ENCODE measurements at regions not wholly inside any gene's neighbourhood (a gene's known extent, or its start where the extent isn't known, plus 50 kb on each side); places are given as distances from the start of the nearest gene placed in this dataset.
A peak's percentile ranks its signal among the peaks of the same experiment; 100 is the strongest.

DNA sequence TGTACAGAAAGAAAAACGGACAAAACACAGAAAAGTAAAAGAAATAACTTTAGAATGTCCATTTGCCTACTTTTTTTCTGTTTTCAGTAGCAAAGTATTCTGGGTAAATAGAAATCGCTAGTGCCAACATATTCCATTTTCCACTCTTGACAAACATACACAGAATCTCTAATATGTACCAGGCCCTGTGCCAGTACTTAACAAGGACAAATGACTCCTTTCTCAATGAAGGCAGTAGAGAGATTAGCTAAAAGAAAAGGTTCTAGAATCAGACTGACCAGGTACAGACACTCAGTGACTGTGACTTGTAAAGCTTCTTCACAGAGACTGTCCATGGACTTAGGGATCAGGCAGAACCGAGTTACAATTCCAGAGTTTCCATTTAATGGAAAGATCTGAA is 165.8 kb upstream of the STAC start:
- intact Hi-C loops (cut with DNase I) = no loop called here
- H3K9me3 ChIP-seq = no peaks in the 10 kb centered on the region
- peak overlapping the region in 1 of 2 donors; percentile 8 for H3K4me3 ChIP-seq
- H3K27me3 ChIP-seq = no peaks in the 10 kb centered on the region
- no peak for DNase-seq (ENCODE audit: low spot score in 2 of 2)
- H3K36me3 ChIP-seq = no peaks in the 10 kb centered on the region
- H3K4me1 ChIP-seq = peaks cover 0 to 31% of the 10 kb centered on the region in 2 donors
- TF ChIP-seq, protein P1, sequence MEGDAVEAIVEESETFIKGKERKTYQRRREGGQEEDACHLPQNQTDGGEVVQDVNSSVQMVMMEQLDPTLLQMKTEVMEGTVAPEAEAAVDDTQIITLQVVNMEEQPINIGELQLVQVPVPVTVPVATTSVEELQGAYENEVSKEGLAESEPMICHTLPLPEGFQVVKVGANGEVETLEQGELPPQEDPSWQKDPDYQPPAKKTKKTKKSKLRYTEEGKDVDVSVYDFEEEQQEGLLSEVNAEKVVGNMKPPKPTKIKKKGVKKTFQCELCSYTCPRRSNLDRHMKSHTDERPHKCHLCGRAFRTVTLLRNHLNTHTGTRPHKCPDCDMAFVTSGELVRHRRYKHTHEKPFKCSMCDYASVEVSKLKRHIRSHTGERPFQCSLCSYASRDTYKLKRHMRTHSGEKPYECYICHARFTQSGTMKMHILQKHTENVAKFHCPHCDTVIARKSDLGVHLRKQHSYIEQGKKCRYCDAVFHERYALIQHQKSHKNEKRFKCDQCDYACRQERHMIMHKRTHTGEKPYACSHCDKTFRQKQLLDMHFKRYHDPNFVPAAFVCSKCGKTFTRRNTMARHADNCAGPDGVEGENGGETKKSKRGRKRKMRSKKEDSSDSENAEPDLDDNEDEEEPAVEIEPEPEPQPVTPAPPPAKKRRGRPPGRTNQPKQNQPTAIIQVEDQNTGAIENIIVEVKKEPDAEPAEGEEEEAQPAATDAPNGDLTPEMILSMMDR (IDR thresholded peaks at IDR 0.05) = no peak
- peak overlapping the region; percentile 55 to 64 for H3K27ac ChIP-seq

DNA sequence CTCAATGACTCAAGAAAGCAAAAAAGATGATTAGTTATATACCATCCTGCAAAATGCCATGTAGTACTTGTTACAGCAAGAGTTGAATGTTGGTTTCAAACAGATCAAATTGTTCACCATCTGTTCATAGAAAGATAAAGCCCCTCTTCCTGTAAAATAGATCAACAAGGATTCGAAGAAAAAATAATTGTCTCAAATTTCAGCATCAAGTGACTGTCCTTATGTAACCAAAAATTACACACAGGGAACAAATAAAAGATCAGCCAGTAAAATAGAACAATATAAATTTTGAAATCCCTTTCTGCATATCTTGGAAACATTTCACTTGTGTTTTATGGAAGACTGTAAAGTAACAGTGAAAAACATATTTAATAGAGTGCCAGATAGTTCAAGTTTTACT is 165.1 kb upstream of the STAC start:
- TF ChIP-seq, protein P1 (IDR thresholded peaks at IDR 0.05) = no peak
- Histone ChIP-seq H3K27me3 (no peaks in the 10 kb centered on the region), H3K9me3 (no peaks in the 10 kb centered on the region), H3K4me1 (peaks cover 0 to 31% of the 10 kb centered on the region in 2 donors), H3K27ac (peak overlapping the region; percentile 55 to 64), H3K4me3 (no peak overlapping the region), H3K36me3 (no peaks in the 10 kb centered on the region)
- no peak for DNase-seq (ENCODE audit: low spot score in 2 of 2)
- intact Hi-C loops (cut with DNase I) = no loop called here

DNA sequence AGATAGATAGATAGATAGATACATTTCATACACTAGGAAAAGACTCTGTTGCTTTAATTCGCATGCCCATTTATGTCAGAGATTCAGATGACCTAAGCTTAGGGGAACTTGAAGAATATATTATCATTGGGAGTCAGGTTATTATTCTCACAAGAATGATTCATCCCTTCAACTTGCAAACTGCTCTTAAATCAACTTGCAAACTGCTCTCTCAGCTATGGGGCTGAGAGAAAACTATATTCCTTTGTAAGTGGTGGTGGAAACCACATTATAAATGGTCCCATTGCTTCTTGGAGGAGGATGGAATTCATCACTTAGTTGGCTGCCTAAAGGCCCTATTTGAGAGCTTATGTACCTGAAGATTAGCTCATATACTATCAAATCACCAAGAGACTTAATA is 160.9 kb upstream of the STAC start:
- Histone ChIP-seq H3K27ac (peak overlapping the region in 1 of 2 donors; percentile 3), H3K4me3 (no peak overlapping the region), H3K27me3 (no peaks in the 10 kb centered on the region), H3K9me3 (peaks cover 0 to 7% of the 10 kb centered on the region in 2 donors), H3K36me3 (no peaks in the 10 kb centered on the region), H3K4me1 (peaks cover 0 to 10% of the 10 kb centered on the region in 2 donors)
- TF ChIP-seq, protein P1 (IDR thresholded peaks at IDR 0.05) = no peak
- intact Hi-C loops (cut with DNase I) = no loop called here
- DNase-seq (ENCODE audit: low spot score in 2 of 2) = no peak

DNA sequence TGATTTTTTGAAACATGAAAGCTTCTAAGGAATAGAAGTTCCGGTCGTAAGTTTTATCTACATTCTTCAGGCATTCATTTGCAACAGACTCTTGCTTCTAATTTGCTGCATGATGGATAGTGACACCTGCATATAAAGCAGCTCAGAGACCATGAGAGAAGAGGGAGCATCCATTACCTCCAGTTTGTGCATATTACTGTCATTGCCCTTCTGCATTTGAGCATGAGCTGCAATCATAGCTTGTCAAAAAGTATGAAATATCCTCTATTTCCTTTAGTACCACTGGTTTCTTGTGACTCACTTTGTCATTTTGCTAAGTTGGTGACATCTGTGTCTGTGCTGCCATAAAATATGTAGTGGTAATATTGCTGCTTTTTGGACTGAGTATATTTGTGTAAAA is 160.1 kb upstream of the STAC start:
- Histone ChIP-seq H3K9me3 (peaks cover 0 to 7% of the 10 kb centered on the region in 2 donors), H3K36me3 (no peaks in the 10 kb centered on the region), H3K27ac (no peak overlapping the region), H3K4me1 (peaks cover 0 to 4% of the 10 kb centered on the region in 2 donors), H3K27me3 (no peaks in the 10 kb centered on the region), H3K4me3 (no peak overlapping the region)
- TF ChIP-seq, protein P1 (IDR thresholded peaks at IDR 0.05) = no peak
- intact Hi-C loops (cut with DNase I) = no loop called here
- DNase-seq (ENCODE audit: low spot score in 2 of 2) = no peak

DNA sequence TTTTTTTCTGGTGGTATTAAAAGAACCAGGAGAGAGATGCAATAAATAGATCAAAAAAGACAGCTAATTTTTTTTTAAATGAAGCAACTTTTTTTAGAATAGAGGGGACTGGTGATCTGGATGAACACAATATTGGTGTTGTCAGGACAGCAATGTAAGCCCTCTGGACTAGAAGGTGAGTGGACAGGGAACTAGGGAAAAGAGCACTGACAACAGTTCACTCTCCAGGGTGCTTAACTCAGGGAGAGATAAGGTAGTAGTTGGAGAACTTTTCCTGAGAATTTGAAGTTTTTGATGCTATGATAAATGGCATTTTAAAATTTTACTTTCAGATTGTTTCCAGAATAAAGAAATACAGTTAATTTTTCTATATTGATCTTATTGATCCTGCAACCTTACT is 158.3 kb upstream of the STAC start:
- no peaks in the 10 kb centered on the region for H3K27me3 ChIP-seq
- H3K9me3 ChIP-seq = peaks cover 0 to 7% of the 10 kb centered on the region in 2 donors
- intact Hi-C loops (cut with DNase I) = no loop called here
- no peaks in the 10 kb centered on the region for H3K4me1 ChIP-seq
- TF ChIP-seq, protein P1 (IDR thresholded peaks at IDR 0.05) = no peak
- no peak overlapping the region for H3K27ac ChIP-seq
- DNase-seq (ENCODE audit: low spot score in 2 of 2) = no peak
- H3K36me3 ChIP-seq = no peaks in the 10 kb centered on the region
- H3K4me3 ChIP-seq = no peak overlapping the region

DNA sequence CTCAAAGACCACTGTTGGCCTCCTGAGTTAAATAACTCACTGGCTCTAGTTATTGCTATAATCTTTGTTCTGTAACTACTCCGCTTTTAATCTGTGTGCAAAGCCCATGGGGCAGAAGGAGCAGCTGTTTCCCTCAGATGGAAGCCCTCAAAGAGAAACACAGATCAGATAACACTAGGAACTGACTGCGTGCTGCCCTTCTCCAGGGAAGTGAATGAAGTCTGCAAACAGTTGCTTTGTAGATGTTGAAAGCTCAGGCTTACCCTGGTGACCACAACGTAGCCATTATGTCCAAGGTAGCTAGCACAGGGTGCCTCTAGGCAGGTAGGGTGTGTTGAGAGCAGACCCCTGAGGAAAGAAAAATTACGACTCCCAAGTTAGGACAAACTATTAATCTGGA is 152.3 kb upstream of the STAC start:
- intact Hi-C loops (cut with DNase I) = no loop called here
- no peak for DNase-seq (ENCODE audit: low spot score in 2 of 2)
- Histone ChIP-seq H3K36me3 (no peaks in the 10 kb centered on the region), H3K27me3 (no peaks in the 10 kb centered on the region), H3K9me3 (peaks cover 0 to 7% of the 10 kb centered on the region in 2 donors), H3K27ac (no peak overlapping the region), H3K4me3 (no peak overlapping the region), H3K4me1 (no peaks in the 10 kb centered on the region)
- TF ChIP-seq, protein P1 (IDR thresholded peaks at IDR 0.05) = no peak
